Breast epithelium (tissue), 4 donors: ENCODE measurements at regions not wholly inside any gene's neighbourhood (a gene's known extent, or its start where the extent isn't known, plus 50 kb on each side); places are given as distances from the start of the nearest gene placed in this dataset.

Experiments used
- DNase-seq, 2 donors: peaks; one replicate each; pipeline ENCODE4 v3.0.0-alpha.2; 2019; ENCODE audit warnings: low spot score in 2 of 2
- H3K27ac ChIP-seq, 2 donors: fragments of 200-600 bp; sonication (generic) in 1 of 2; one replicate each; pipeline ENCODE4 v1.5.1; 2016 to 2019; ENCODE audit warnings: mild to moderate bottlenecking in 1 of 2
- H3K27me3 ChIP-seq, 2 donors: fragments of 200-600 bp; sonication (generic) in 1 of 2; one replicate each; pipeline versions ENCODE4 v1.5.1 to v1.6.0; 2017 to 2019; ENCODE audit warnings: control low read depth in 1 of 2, mild to moderate bottlenecking in 1 of 2
- H3K36me3 ChIP-seq: fragments of 200-600 bp; one replicate; pipeline ENCODE4 v1.5.1; 2019
- H3K4me1 ChIP-seq, 2 donors: fragments of 200-600 bp; sonication (generic); one replicate each; pipeline ENCODE4 v1.5.1; 2016 to 2019; ENCODE audit warnings: control low read depth in 1 of 2
- H3K4me3 ChIP-seq, 3 donors: fragments of 200-600 bp; sonication (generic); 1 replicate in 2 of 3; 2 replicates in 1 of 3; pipeline ENCODE4 v1.5.1; 2016 to 2019; ENCODE audit warnings: mild to moderate bottlenecking in 3 of 3, moderate library complexity in 2 of 3
- H3K9me3 ChIP-seq, 2 donors: fragments of 200-600 bp; sonication (generic) in 1 of 2; one replicate each; pipeline ENCODE4 v1.5.1; 2016 to 2019; ENCODE audit warnings: control low read depth in 1 of 2
- POLR2A ChIP-seq: fragments of 450-650 bp; IDR thresholded peaks from one replicate; pipeline ENCODE4 v1.6.1; 2016; ENCODE audit warnings: antibody characterized with exemption, mild to moderate bottlenecking, moderate library complexity
- POLR2AphosphoS5 ChIP-seq, 3 donors: sonication (generic); formaldehyde crosslinking; IDR thresholded peaks; one replicate each; pipeline ENCODE4 v1.6.1; 2017; ENCODE audit warnings: antibody characterized with exemption in 3 of 3
- intact Hi-C: fragments of 100-400 bp; cut with DNase I; formaldehyde crosslinking; loops from one replicate; pipeline ENCODE4 v1.15.1; 2023; ENCODE audit warnings: low total_unique reads
- TF ChIP-seq, protein P1 (sequence below), 3 donors: fragments of 450-650 bp; IDR thresholded peaks; one replicate each; pipeline ENCODE4 v1.5.1; 2016 to 2017; ENCODE audit warnings: antibody characterized with exemption in 3 of 3, mild to moderate bottlenecking in 3 of 3, moderate library complexity in 3 of 3

DNA sequence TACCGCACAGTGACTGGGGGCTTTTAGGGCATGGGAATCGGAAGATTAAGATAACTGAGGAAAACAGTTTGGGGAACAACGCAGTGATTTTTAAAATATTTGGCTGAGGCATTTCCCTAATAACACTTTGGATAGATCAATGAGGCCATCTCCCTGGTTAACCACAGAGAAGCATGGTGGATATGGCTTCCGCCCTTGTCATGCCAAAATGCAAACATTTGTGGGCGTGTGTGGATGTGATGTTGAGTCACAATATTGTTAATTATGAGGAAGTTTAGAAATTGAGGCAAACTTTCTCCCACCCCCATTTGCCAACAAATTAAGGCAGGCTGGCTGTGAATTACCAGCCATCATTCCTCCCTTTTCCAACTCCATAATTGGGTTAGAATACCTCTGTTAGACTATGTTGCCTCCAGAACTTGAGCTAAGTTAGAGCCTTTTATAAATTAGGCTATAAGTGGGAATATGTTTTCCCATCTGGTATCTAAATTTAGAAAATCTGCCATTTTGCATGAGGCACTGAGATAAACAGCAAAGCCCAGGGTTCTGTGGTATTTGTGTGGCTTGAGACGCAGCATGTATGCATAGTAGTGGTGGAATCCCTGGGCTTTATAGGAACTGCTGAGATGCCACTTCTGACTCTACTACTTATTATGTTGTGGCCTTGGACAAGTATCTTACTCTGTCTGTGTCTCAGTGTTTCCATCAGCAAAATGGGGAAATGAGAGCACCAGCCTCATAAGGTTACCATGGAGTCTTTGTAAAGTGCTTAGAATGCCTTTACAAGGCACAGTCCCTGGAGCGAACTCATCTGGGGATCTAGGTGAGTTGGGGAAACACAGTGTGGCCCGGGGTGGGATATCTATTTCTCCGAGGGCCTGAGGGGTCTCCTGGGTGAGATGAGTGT, 154.6 kb downstream of the C1orf94 start:
- TF ChIP-seq, protein P1, sequence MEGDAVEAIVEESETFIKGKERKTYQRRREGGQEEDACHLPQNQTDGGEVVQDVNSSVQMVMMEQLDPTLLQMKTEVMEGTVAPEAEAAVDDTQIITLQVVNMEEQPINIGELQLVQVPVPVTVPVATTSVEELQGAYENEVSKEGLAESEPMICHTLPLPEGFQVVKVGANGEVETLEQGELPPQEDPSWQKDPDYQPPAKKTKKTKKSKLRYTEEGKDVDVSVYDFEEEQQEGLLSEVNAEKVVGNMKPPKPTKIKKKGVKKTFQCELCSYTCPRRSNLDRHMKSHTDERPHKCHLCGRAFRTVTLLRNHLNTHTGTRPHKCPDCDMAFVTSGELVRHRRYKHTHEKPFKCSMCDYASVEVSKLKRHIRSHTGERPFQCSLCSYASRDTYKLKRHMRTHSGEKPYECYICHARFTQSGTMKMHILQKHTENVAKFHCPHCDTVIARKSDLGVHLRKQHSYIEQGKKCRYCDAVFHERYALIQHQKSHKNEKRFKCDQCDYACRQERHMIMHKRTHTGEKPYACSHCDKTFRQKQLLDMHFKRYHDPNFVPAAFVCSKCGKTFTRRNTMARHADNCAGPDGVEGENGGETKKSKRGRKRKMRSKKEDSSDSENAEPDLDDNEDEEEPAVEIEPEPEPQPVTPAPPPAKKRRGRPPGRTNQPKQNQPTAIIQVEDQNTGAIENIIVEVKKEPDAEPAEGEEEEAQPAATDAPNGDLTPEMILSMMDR (IDR thresholded peaks at IDR 0.05) = no peak
- TF ChIP-seq POLR2AphosphoS5 (IDR thresholded peaks at IDR 0.05) (no peak), POLR2A (no peak)
- DNase-seq = no peak

DNA sequence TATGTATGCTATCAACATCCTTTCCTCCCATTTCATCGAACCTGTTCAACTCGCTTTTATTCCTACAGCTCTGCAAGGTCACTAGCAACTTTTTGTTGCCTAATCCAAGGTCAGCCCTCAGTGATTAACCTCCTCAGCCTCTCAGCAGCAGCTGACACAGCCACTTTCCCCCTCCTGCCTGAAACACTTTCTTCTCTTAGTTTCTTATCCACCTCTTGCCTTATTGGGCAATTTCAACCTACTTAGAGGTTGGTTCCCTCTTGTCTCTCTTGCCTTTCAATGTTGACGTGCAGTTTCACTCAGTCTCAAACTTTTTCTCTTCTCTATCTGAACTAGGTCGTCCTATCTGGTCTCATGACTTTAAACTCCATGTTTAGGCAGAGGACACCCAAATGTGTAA, 156.3 kb downstream of the C1orf94 start:
- no peaks in the 10 kb centered on the region for H3K4me1 ChIP-seq
- no peaks in the 10 kb centered on the region for H3K27me3 ChIP-seq
- H3K27ac ChIP-seq = no peak overlapping the region
- DNase-seq = no peak
- TF ChIP-seq POLR2A = no peak
- no peak for TF ChIP-seq POLR2AphosphoS5 (IDR thresholded peaks at IDR 0.05)
- TF ChIP-seq, protein P1 (IDR thresholded peaks at IDR 0.05) = no peak
- intact Hi-C loops = no loop called here
- H3K4me3 ChIP-seq = no peak overlapping the region
- no peaks in the 10 kb centered on the region for H3K36me3 ChIP-seq
- no peaks in the 10 kb centered on the region for H3K9me3 ChIP-seq

More for the DNA sequence above, 154.6 kb downstream of the C1orf94 start:
- H3K27ac ChIP-seq = no peak overlapping the region
- H3K36me3 ChIP-seq = no peaks in the 10 kb centered on the region
- peaks cover 0 to 6% of the 10 kb centered on the region in 2 donors for H3K27me3 ChIP-seq
- H3K4me3 ChIP-seq = no peak overlapping the region
- H3K4me1 ChIP-seq = no peaks in the 10 kb centered on the region
- no peaks in the 10 kb centered on the region for H3K9me3 ChIP-seq
- intact Hi-C loops = no loop called here

DNA sequence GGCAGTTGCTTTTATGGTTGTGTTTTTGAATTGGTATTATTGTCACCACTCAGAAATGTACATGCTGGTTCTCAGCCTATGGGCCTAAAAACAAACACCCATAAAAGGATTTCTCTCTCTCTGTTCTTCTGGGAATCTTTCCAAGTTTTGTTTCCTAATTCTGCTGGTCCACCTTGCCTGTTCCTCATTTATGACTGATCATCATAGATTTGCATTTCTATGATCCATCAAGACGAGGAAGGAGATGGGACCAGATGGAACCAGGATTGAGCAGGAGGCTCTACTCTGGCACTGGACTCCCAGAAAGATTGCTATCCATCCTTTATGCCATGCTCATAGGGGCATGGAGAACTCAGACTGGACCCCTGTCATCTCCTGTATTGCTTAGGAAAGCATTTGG, 162.2 kb downstream of the C1orf94 start:
- H3K27me3 ChIP-seq = no peaks in the 10 kb centered on the region
- no peak overlapping the region for H3K4me3 ChIP-seq
- TF ChIP-seq POLR2AphosphoS5 (IDR thresholded peaks at IDR 0.05) (no peak), POLR2A (no peak)
- TF ChIP-seq, protein P1 (IDR thresholded peaks at IDR 0.05) = no peak
- no peaks in the 10 kb centered on the region for H3K36me3 ChIP-seq
- no peak for DNase-seq
- no peaks in the 10 kb centered on the region for H3K9me3 ChIP-seq
- no peak overlapping the region for H3K27ac ChIP-seq
- no peaks in the 10 kb centered on the region for H3K4me1 ChIP-seq
- intact Hi-C loops = no loop called here

DNA sequence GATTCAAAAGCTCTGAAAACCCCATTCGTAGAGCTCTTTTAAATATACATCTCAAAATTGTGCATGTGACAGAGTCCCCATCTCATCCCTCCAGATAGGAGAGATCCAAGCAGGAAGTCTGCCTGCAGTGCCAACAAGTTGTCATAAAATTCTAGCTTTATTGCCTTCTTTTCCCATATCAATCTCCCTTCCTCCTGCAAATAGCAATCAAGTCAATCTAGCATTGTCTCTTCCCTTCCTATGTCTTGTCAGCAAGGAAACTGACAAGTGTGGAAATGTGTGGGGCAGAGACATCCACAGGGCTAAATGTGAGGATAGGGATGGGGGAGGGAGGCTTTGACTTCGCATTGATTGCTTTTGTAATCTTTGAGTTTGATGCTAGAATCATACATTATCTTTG, 165.2 kb downstream of the C1orf94 start:
- Histone ChIP-seq H3K4me1 (no peaks in the 10 kb centered on the region), H3K36me3 (no peaks in the 10 kb centered on the region), H3K9me3 (no peaks in the 10 kb centered on the region), H3K27ac (no peak overlapping the region), H3K27me3 (no peaks in the 10 kb centered on the region), H3K4me3 (no peak overlapping the region)
- TF ChIP-seq POLR2AphosphoS5 (IDR thresholded peaks at IDR 0.05) = no peak
- no peak for TF ChIP-seq POLR2A
- intact Hi-C loops = no loop called here
- no peak for DNase-seq

DNA sequence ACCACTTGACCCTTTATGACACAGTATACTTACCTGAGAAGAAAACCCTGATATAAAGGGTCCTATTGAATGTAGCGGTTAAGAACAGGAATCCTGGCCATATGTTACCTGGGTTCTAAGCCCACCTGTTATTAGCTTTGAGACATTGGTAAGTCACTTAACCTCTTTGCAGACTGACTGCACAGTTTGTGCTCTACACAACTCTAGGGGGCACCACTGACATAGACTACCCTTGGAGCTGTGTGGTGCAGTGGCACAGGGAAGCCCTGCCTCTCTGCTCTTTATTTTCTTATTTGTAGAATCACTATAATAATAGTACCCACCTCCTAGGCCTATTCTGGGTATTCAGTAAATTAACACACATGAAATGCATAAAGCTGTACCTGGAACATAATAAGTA, 165.6 kb downstream of the C1orf94 start:
- Histone ChIP-seq H3K27ac (no peak overlapping the region), H3K9me3 (no peaks in the 10 kb centered on the region), H3K4me1 (no peaks in the 10 kb centered on the region), H3K36me3 (no peaks in the 10 kb centered on the region), H3K4me3 (no peak overlapping the region), H3K27me3 (no peaks in the 10 kb centered on the region)
- DNase-seq = no peak
- intact Hi-C loops = no loop called here
- TF ChIP-seq POLR2A = no peak
- TF ChIP-seq, protein P1 (IDR thresholded peaks at IDR 0.05) = no peak
- no peak for TF ChIP-seq POLR2AphosphoS5 (IDR thresholded peaks at IDR 0.05)
